ENCODE measurements at regions not wholly inside any gene's neighbourhood (a gene's known extent, or its start where the extent isn't known, plus 50 kb on each side); places are given as distances from the start of the nearest gene placed in this dataset.

DNA sequence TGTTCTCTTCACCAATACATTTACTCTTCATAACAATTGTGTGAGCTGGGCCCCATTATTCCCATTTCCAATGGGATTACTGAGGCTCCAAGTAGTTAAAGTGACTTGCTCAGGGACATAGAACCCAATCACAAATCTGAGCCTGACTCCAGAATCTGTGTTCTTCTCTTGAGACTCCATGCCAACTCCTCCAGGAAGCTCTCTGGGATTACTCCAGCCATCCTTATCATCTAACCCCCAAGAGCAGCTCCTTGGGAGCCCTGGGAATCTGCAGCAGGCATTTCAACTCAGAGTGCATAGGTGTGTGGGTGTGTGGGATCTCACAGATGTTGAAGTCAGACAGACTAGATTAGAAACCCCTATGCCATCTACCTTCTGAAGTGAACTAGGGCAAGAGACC lies 131.4 kb upstream of the BOD1 start:
- TF ChIP-seq, protein P1, sequence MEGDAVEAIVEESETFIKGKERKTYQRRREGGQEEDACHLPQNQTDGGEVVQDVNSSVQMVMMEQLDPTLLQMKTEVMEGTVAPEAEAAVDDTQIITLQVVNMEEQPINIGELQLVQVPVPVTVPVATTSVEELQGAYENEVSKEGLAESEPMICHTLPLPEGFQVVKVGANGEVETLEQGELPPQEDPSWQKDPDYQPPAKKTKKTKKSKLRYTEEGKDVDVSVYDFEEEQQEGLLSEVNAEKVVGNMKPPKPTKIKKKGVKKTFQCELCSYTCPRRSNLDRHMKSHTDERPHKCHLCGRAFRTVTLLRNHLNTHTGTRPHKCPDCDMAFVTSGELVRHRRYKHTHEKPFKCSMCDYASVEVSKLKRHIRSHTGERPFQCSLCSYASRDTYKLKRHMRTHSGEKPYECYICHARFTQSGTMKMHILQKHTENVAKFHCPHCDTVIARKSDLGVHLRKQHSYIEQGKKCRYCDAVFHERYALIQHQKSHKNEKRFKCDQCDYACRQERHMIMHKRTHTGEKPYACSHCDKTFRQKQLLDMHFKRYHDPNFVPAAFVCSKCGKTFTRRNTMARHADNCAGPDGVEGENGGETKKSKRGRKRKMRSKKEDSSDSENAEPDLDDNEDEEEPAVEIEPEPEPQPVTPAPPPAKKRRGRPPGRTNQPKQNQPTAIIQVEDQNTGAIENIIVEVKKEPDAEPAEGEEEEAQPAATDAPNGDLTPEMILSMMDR (IDR thresholded peaks at IDR 0.05), result no peak
- TF ChIP-seq POLR2A (IDR thresholded peaks at IDR 0.05), result no peak
- TF ChIP-seq POLR2AphosphoS5 (IDR thresholded peaks at IDR 0.05), result no peak

Data from transverse colon (tissue), 4 donors.